ENCODE measurements at regions not wholly inside any gene's neighbourhood (a gene's known extent, or its start where the extent isn't known, plus 50 kb on each side); places are given as distances from the start of the nearest gene placed in this dataset.

DNA sequence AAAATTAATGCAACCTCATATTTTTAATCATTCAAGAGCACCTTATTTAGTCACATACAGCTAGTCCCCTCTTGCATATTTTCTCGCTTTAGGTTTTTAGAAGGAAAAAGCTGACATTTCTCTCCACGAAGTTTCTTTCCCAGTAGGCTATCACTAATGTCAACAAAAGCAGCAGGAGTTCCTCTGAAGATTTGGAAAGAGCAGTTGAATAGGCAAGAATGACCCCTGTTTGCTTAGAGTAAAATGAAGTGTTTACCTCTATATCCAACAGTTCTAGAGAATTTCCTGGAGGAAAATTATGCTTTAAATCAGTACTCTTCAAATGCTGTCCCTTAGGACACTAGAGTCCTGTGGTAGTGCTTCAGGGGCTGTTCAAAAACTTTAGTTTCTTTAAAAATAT is 188.1 kb upstream of the PRKD1 start:
- POLR2A ChIA-PET: no interaction called here
- no peaks in the 10 kb centered on the region for H3K4me1 Mint-ChIP-seq (ENCODE audit: low read depth)
- ATAC-seq (no peak), DNase-seq (no peak)
- no peaks in the 10 kb centered on the region for H3K9me3 Mint-ChIP-seq
- H3K36me3 Mint-ChIP-seq (ENCODE audit: low read depth): no peaks in the 10 kb centered on the region
- no peaks in the 10 kb centered on the region for H3K27me3 Mint-ChIP-seq
- intact Hi-C loops (cut with micrococcal nuclease): no loop called here
- H3K4me3 Mint-ChIP-seq: no peak overlapping the region
- no peak overlapping the region for H3K27ac Mint-ChIP-seq
- CTCF ChIA-PET: no interaction called here
- TF ChIP-seq, protein P1, sequence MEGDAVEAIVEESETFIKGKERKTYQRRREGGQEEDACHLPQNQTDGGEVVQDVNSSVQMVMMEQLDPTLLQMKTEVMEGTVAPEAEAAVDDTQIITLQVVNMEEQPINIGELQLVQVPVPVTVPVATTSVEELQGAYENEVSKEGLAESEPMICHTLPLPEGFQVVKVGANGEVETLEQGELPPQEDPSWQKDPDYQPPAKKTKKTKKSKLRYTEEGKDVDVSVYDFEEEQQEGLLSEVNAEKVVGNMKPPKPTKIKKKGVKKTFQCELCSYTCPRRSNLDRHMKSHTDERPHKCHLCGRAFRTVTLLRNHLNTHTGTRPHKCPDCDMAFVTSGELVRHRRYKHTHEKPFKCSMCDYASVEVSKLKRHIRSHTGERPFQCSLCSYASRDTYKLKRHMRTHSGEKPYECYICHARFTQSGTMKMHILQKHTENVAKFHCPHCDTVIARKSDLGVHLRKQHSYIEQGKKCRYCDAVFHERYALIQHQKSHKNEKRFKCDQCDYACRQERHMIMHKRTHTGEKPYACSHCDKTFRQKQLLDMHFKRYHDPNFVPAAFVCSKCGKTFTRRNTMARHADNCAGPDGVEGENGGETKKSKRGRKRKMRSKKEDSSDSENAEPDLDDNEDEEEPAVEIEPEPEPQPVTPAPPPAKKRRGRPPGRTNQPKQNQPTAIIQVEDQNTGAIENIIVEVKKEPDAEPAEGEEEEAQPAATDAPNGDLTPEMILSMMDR (IDR thresholded peaks at IDR 0.05): no peak

DNA sequence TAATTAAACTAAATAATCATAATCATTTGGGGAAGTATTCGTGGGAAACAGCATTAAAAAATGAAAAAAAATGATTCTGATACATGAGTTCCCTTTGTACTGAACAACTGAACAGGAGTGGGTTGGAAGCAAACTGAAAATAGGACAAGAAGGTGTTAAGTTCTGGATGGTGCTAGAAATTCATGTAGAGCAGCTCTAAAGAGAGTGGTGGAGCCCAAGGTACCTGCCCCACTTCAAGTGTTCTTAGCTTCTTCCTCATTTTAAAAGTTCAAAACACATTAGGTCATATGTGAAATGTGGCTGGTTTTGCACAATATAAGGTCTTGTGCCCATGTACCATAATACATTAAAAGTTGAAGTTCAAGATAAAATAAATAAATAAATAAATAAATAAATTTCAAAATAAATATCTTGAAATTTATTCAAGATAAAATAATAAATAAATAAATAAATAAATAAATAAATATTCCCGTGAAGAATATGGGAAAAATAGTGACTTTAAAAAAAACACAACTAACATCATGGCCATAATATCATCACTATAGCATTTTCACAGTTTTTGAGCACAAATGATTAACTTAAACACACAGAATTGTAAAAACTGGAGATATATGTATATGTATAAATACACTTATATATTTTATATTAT is 191.5 kb upstream of the PRKD1 start:
- TF ChIP-seq, protein P1 (IDR thresholded peaks at IDR 0.05): no peak
- no peak for ATAC-seq
- H3K4me1 Mint-ChIP-seq (ENCODE audit: low read depth): no peaks in the 10 kb centered on the region
- no peak overlapping the region for H3K4me3 Mint-ChIP-seq
- intact Hi-C loops (cut with micrococcal nuclease): no loop called here
- no peak overlapping the region for H3K27ac Mint-ChIP-seq
- POLR2A ChIA-PET: no interaction called here
- no peaks in the 10 kb centered on the region for H3K27me3 Mint-ChIP-seq
- CTCF ChIA-PET: no interaction called here
- H3K36me3 Mint-ChIP-seq (ENCODE audit: low read depth): no peaks in the 10 kb centered on the region
- no peak for DNase-seq
- H3K9me3 Mint-ChIP-seq: no peaks in the 10 kb centered on the region

DNA sequence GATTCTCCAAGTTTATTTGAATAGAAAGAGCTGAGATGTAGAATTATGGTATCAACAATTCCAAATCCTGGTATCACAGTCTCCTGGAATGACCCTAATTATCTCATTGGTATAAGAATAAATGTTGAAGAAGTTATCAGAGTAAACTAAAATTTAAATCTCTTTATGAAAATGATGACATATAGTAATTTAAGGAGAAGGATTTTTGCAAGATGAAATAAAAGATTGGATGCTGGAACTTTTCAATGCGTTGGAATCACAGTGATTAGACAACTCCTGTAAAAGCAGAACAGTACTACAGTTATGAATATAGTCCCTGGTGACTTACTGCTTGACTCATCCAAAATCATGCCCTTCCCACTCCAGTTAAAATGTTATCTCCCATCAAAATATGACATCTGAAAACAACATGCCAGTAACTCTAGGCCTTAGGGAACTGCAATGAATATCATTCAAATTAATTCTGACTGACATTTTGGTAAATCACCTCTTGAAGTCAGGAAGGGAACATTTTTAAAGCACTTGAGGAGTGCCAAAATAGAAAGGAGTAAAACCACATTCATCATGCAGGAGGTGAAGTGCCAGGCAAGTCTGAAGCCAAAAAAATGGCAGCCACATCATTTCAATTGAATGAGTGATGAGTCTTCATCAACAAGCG is 197.8 kb upstream of the PRKD1 start:
- Mint-ChIP-seq H3K27ac (no peak overlapping the region), H3K27me3 (no peaks in the 10 kb centered on the region), H3K4me3 (no peak overlapping the region), H3K4me1 (ENCODE audit: low read depth) (no peaks in the 10 kb centered on the region), H3K9me3 (no peaks in the 10 kb centered on the region), H3K36me3 (ENCODE audit: low read depth) (no peaks in the 10 kb centered on the region)
- ATAC-seq: no peak
- TF ChIP-seq, protein P1 (IDR thresholded peaks at IDR 0.05): no peak
- no peak for DNase-seq
- CTCF ChIA-PET: no interaction called here
- intact Hi-C loops (cut with micrococcal nuclease): no loop called here
- POLR2A ChIA-PET: no interaction called here

DNA sequence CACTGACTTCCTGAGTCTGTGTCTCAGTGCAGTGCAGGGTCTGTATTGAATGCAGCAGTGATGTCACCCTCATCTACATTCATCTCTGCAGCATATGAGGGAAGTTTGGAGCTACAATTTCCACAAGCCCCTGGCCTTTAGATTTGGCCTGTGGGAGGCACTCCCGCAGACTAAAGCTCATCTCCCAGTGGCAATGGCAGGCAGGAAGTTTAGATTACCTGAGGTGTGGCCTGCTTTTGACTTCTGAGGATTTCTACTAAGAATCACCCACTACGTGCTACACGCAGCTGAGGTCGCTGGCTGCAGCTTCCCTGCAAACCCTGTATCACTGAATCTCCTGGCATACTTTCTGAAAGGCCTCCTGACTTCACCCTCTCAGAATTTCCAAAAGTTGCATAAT is 202.2 kb upstream of the PRKD1 start:
- TF ChIP-seq, protein P1 (IDR thresholded peaks at IDR 0.05): no peak
- intact Hi-C loops (cut with micrococcal nuclease): no loop called here
- Mint-ChIP-seq H3K27ac (no peak overlapping the region), H3K9me3 (no peaks in the 10 kb centered on the region), H3K27me3 (no peaks in the 10 kb centered on the region), H3K36me3 (ENCODE audit: low read depth) (no peaks in the 10 kb centered on the region), H3K4me3 (no peak overlapping the region), H3K4me1 (ENCODE audit: low read depth) (no peaks in the 10 kb centered on the region)
- ATAC-seq: no peak
- ChIA-PET POLR2A (no interaction called here), CTCF (no interaction called here)
- DNase-seq: no peak

DNA sequence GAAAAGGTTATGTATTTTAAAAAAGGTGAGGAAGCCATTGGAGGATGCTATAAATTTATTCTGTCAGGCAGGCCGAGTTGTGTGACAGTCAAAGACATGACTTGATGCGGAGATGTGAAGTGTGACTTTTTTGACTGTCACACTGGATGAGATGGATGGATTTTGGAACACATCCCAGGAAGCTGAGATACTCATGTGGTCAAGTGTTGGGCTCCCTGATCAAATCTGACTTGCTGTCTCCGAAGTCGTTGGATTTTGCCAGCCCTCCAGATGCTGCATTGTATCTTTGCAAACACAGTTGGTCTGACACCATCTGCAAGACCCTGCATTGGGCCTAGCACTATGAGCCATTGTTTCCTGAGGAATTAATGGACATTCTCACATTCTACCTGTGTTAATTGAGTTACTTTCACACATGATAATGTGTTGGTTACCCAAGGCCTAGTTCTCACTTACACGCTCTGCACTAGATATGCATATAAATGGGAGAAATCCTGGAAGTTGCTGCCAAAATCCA is 204.0 kb upstream of the PRKD1 start:
- TF ChIP-seq, protein P1 (IDR thresholded peaks at IDR 0.05): no peak
- ATAC-seq (no peak), DNase-seq (no peak)
- Mint-ChIP-seq H3K4me1 (ENCODE audit: low read depth) (no peaks in the 10 kb centered on the region), H3K36me3 (ENCODE audit: low read depth) (no peaks in the 10 kb centered on the region), H3K4me3 (no peak overlapping the region), H3K27me3 (no peaks in the 10 kb centered on the region), H3K9me3 (no peaks in the 10 kb centered on the region), H3K27ac (no peak overlapping the region)
- CTCF ChIA-PET: interaction anchor here (2.0 kb wide), 1 partner anchor 28 kb away, joined by 4 read pairs; no protein-coding TSS in a partner anchor
- POLR2A ChIA-PET: no interaction called here
- intact Hi-C loops (cut with micrococcal nuclease): no loop called here

Measured in activated CD8-positive, alpha-beta T cell treated with anti-CD3 and anti-CD28 coated beads for 36 hours (primary cell).